ENCODE measurements at regions not wholly inside any gene's neighbourhood (a gene's known extent, or its start where the extent isn't known, plus 50 kb on each side); places are given as distances from the start of the nearest gene placed in this dataset.
"Not testable (repeated sequence)": the region's sequence is repeated elsewhere in the genome, so short reads cannot be mapped to it uniquely, and the experiment has no call there.

- DNase-seq, result no peak
Observed at GRCh38 chr5:126139086-126139485, 284.1 kb upstream of the GRAMD2B start.

DNA sequence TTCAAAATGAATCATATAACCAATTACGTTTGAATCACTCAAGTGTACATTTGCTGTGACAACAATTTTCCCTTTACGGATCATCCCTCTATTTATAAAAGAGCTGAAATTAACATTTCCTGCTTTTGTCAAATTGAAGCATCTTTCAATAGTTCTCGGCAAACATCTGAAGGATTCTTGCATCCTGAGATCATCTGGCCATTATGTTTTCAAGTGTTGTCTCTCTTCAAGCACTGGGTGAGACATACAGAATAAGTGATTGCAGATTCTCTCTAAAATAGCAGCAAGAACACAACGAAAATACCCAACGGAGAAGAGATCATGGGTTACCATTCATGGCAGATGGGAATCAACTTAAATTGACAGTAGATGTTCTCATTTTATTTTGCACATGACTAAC is 283.4 kb upstream of the GRAMD2B start:
- DNase-seq, result no peak

DNA sequence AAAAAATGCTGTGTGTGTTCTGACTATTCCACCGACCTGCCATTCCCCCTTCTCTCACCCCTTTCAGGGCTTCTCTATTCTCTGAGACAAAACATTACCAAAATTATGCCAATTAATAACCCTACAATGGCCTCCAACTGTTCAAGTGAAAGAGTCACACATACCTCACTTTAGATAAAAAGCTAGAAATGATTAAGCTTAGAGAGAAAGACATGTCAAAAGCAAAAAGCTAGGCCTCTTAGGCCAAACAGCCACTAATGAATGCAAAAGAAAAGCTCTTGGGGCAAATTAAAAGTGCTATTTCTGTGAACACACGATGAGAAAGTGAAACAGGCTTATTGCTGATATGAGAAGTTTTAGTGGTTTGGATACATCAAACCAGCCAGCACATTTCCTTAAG is 279.6 kb upstream of the GRAMD2B start:
- DNase-seq, result no peak

DNA sequence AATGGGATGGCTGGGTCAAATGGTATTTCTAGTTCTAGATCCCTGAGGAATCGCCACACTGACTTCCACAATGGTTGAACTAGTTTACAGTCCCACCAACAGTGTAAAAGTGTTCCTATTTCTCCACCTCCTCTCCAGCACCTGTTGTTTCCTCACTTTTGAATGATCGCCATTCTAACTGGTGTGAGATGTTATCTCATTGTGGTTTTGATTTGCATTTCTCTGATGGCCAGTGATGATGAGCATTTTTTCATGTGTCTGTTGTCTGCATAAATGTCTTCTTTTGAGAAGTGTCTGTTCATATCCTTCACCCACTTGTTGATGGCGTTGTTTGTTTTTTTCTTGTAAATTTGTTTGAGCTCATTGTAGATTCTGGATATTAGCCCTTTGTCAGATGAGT is 272.9 kb upstream of the GRAMD2B start:
- DNase-seq, result not testable (repeated sequence)

- not testable (repeated sequence) for DNase-seq
Observed at GRCh38 chr5:126155298-126155697, 267.9 kb upstream of the GRAMD2B start.

DNA sequence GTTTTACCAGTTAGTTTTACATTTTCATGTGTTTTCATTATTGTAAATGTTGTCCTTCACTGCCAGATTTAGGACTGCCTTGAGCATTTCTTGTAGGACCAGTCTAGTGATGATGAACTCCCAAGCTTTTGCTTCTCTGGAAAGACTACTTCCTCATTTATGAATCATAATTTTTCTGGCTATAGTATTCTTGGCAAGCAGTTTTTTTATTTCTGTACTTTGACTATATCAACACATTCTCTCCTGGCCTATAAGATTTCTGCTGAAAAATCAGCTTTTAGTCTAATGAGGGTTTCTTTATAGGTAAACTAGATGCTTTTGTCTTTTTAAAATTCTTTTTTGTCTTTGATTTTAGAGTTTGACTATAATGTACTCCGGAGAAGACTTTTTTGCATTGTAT is 256.8 kb upstream of the GRAMD2B start:
- no peak for DNase-seq

DNA sequence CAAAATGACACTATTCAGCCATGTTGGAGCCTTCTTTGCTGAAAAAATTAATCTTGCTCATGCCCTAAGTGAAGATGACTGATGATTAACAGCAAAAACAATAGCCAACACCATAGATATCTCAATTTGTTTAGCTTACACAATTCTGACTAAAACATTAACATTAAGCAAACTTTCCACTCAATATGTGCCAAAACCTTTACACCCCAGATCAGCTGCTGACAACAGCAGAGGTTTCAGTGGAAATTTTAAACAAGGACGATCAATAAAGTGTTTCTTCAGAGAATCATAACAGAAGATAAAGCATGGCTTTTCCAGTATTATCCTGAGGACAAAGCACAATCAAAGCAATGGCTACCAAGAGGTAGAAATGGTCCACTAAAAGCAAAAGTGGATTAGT is 254.4 kb upstream of the GRAMD2B start:
- no peak for DNase-seq

GRCh38 chr5:126171916-126172315 is 251.3 kb upstream of the GRAMD2B start:
- DNase-seq, result no peak

GRCh38 chr5:126172812-126173211 is 250.4 kb upstream of the GRAMD2B start:
- no peak for DNase-seq

GRCh38 chr5:126178521-126178920 is 244.7 kb upstream of the GRAMD2B start:
- no peak for DNase-seq

DNA sequence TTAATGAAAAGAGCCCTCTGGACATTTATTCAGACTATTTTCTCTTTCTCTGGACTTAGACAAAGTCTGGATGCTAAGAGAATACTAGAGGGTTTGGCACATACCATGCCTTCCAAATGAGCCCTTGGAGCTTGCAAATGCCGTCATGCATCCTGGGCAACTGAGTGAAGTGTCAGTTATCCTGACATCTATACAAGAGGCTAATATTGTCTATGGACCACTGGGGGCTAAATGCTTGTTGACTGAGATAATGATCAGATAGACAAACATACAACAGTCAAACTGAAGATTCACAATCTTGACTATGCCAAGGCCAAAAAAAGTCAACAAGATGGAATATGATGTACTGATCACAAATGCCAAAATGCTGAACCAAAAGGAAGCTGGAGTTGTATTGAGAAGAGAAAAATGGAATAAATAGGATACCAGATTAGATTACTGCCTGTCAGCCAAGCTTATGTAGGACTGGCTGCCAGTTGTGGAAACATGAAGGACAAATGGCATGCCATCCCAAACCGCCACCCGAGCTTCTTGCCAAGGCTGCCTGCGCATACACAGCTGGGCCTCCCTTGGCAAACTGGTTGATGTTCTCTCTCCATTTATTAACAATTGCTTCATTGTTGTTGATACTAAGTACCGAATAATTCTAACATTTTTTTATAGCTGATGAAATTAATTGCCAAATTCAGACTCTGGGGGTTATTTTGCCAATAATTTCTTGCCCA is 240.1 kb upstream of the GRAMD2B start:
- no peak for DNase-seq

GRCh38 chr5:126184474-126184873 is 238.7 kb upstream of the GRAMD2B start:
- DNase-seq, result no peak

GRCh38 chr5:126186210-126186609 is 237.0 kb upstream of the GRAMD2B start:
- no peak for DNase-seq

DNA sequence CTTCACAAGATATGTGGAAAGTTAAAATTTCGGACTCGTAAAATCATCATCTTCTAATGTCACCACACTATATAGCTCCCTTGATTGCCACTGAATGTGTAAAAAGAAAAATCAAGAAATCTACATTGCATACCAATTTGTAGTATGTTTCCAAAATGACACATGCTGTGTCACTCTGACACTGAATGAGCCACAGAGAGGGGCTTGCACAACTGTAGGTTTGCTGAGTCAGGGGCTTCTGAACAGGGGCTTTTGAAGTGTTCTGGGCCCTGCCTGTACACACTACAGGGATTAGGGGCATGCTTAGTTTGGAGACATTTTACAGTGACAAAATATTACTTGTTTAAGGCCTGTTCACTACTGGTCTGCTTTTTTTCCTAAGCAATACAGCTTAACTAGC is 234.4 kb upstream of the GRAMD2B start:
- DNase-seq, result no peak

DNA sequence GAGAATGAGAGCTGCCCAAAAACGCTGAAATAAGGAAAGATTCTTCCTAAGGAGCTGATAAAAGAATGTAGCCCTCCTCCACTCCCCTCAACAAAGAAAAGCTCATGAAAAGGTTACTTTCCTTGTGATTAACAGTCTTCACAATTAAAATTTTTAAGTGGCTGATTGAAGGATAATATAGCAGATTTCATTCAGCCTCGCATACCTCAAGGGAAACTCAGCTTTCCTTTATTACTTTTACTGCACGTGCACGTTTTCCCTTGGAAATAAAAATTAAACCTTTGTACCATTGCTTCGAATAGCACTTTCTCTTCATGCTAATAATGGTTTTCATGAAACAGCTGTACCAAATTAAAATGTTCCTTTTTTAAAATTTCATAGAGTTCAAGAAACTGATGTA is 234.0 kb upstream of the GRAMD2B start:
- no peak for DNase-seq

GRCh38 chr5:126189862-126190261 is 233.3 kb upstream of the GRAMD2B start:
- DNase-seq, result no peak

DNA sequence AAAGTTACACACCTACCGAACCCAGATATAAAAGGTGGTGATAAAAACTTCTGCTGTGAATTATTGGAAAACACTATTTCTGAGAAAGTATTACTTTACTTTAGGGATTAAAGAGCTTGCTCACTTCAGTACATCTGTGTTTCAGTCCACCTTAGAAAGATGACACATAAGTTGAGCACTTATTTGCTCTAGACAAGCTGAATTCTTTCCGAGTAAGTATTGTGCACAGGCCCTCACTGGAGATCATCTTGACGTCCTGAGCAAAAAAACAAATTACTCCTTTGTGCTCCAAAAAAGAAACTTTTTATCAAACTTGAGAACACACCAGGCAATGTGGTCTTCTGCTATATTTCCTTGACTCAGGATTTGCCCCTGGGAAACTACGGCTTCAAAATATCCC is 231.0 kb upstream of the GRAMD2B start:
- no peak for DNase-seq

DNA sequence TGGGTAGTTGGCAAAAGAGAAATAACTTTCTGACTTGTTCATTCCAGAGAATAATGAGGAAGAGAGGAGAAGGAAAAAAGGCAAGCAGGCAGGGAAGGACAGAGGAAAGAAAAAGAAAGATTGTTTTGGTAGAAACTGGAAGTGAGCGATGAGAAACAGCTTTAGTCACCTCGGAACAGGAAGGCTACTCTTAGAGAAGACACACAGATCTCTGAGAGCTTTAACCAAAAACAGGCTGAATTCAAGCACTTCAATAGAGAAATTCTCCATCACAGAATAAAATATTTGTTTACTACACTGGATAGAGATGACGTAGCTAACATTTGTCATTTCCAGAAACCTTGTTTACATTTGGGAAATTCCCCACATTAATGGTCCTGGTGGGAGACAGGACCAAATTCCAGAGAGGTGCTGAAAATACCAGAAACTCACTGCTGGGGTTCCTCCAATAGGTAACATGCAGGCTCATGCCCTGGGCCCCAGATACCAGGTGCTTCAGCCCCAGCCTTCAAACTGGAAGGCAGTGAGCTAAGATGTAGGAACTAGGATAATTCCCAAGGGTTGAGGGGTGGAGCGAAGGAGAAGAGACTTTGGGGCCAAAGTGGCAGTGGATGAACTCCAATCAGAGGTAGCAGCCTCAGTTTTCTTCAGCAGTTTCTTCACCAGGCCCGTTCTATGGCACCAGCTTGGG is 227.7 kb upstream of the GRAMD2B start:
- DNase-seq, result no peak

GRCh38 chr5:126198531-126198930 is 224.7 kb upstream of the GRAMD2B start:
- DNase-seq, result no peak

DNA sequence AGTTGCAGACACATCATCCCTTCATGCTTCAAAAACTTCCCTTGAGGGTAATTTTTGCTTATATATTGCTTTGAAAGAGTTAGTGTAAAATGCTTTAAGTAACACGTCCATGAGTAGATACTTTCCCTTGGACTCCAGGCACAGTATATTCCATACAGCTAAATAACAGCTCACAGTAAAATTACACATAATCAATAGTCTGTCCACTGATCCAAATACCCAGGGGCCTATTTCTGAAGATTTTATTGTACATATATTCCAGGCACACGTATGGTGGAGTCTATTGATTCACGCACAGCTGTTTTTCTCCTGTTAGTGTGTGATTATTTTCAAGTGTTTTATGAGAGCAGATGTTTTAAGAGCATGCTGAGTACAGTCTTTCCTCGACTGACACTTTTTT is 223.7 kb upstream of the GRAMD2B start:
- DNase-seq, result no peak

- no peak for DNase-seq
Observed at GRCh38 chr5:126208691-126209090, 214.5 kb upstream of the GRAMD2B start.

DNA sequence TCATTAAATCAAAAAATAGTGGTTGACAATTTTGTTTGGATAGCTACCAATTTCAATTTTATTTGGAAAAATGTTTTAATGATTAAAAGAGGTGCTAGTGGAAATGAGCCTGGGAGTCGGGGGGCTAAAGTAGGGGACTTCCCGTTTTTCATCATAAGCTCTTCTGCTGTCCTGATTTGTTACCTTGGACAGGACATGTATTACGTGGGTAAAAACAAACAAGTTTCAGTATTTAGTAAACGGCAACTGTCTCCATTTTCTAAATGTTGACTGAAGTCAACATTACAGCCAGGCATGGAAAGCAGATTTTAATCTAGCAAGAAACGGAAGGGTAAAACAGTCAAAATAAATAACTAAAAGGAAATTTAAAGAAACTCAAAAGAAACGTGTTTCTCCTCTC is 212.3 kb upstream of the GRAMD2B start:
- no peak for DNase-seq

DNA sequence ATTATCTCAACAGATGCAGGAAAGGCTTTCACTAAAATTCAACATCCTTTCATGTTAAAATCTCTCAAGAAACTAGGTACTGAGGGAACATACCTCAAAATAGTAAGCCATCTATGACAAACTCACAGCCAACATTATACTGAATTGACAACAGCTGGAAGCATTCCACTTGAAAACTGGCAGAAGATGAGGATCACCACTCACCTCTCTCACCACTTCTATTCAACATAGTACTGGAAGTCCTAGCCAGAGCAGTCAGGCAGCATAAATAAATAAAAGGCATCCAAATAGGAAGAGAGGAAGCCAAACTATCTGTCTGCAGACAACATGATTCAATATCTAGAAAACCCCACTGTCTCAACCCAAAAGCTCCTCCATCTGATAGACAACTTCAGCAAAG is 203.6 kb upstream of the GRAMD2B start:
- no peak for DNase-seq

- no peak for DNase-seq
Observed at GRCh38 chr5:126220725-126221124, 202.5 kb upstream of the GRAMD2B start.

GRCh38 chr5:126228934-126229333 is 194.3 kb upstream of the GRAMD2B start:
- DNase-seq, result no peak

All from DMS79 (cell line).